ENCODE measurements at regions not wholly inside any gene's neighbourhood (a gene's known extent, or its start where the extent isn't known, plus 50 kb on each side); places are given as distances from the start of the nearest gene placed in this dataset.

DNA sequence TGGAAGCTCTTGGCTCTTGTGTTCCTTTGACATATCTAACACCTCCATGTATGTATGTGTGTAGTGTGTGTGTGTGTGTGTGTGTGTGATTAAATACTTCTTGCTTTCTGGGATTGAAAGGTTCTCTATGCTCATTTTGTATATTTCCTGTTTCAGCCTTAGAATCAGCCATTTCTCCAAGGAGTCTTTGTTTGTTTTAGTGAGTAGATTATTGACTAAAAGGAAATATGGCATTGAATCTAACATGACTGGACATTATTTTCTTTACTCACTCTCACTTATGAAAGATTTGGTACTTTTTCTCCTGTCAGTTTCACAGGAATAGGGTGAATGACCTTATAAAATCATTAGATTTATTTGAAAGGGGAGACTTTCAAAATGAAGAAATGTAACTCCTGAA is 413.8 kb upstream of the SLC14A2 start:
- peaks cover 0 to 3% (median 0%) of the 10 kb centered on the region in 5 experiments for H3K9me3 ChIP-seq (ENCODE audit: control extremely low read depth in 1 of 5, control insufficient read depth in 4 of 5, insufficient read depth in 2 of 5, low read depth in 1 of 5, low read length in 4 of 5)
- no peaks in the 10 kb centered on the region for H3K27me3 ChIP-seq (replicated peaks in 2 of 5; ENCODE audit: control insufficient read depth in 4 of 5, insufficient read depth in 5 of 5, low read length in 4 of 5)
- no peak overlapping the region for H3K27ac ChIP-seq (ENCODE audit: insufficient read depth in 1 of 2, low read depth in 1 of 2, low read length in 2 of 2, poor library complexity in 1 of 2, severe bottlenecking in 2 of 2)
- no peak overlapping the region for H3K4me3 ChIP-seq (ENCODE audit: control insufficient read depth in 1 of 7, extremely low read depth in 1 of 7, insufficient read depth in 4 of 7, low read depth in 2 of 7, low read length in 6 of 7)
- CTCF ChIA-PET, result no interaction called here
- no peaks in the 10 kb centered on the region for H3K36me3 ChIP-seq (ENCODE audit: control insufficient read depth in 4 of 4, insufficient read depth in 4 of 4, low read length in 3 of 4)
- POLR2A ChIA-PET, result no interaction called here
- DNase-seq, result no peak
- peaks cover 0 to 3% (median 1%) of the 10 kb centered on the region in 4 experiments for H3K4me1 ChIP-seq (ENCODE audit: control extremely low read depth in 1 of 4, control insufficient read depth in 4 of 4, insufficient read depth in 4 of 4, low read length in 3 of 4)

DNA sequence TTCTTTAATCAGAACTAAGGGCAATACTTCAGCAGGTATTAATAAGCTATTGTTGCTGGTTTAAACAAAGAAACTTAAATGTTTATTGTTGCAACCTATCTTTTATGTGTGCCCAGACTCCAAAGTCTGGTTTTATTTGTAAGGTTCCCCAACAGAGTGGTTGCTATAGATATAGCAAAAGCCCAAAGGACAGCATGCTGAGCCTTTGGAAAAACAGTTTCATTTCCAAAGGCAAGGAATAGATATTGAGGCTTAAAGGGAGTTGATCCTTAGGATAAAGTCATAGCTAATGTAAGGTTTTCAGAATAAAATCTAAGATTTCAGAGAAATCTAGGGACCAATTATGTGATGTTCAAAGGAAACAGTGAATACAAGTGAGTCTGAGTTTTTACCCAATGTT is 413.2 kb upstream of the SLC14A2 start:
- POLR2A ChIA-PET, result no interaction called here
- Histone ChIP-seq H3K4me1 (ENCODE audit: control extremely low read depth in 1 of 4, control insufficient read depth in 4 of 4, insufficient read depth in 4 of 4, low read length in 3 of 4) (peaks cover 0 to 3% (median 1%) of the 10 kb centered on the region in 4 experiments), H3K27ac (ENCODE audit: insufficient read depth in 1 of 2, low read depth in 1 of 2, low read length in 2 of 2, poor library complexity in 1 of 2, severe bottlenecking in 2 of 2) (no peak overlapping the region), H3K4me3 (ENCODE audit: control insufficient read depth in 1 of 7, extremely low read depth in 1 of 7, insufficient read depth in 4 of 7, low read depth in 2 of 7, low read length in 6 of 7) (no peak overlapping the region), H3K9me3 (ENCODE audit: control extremely low read depth in 1 of 5, control insufficient read depth in 4 of 5, insufficient read depth in 2 of 5, low read depth in 1 of 5, low read length in 4 of 5) (peaks cover 0 to 3% (median 0%) of the 10 kb centered on the region in 5 experiments), H3K27me3 (replicated peaks in 2 of 5; ENCODE audit: control insufficient read depth in 4 of 5, insufficient read depth in 5 of 5, low read length in 4 of 5) (no peaks in the 10 kb centered on the region), H3K36me3 (ENCODE audit: control insufficient read depth in 4 of 4, insufficient read depth in 4 of 4, low read length in 3 of 4) (no peaks in the 10 kb centered on the region)
- no peak for DNase-seq
- CTCF ChIA-PET, result interaction anchor here (1.2 kb wide), 1 partner anchor 30 kb away, joined by 3 read pairs; no protein-coding TSS in a partner anchor

- no peak overlapping the region for H3K4me3 ChIP-seq (ENCODE audit: control insufficient read depth in 1 of 7, extremely low read depth in 1 of 7, insufficient read depth in 4 of 7, low read depth in 2 of 7, low read length in 6 of 7)
- no peak overlapping the region for H3K27ac ChIP-seq (ENCODE audit: insufficient read depth in 1 of 2, low read depth in 1 of 2, low read length in 2 of 2, poor library complexity in 1 of 2, severe bottlenecking in 2 of 2)
- CTCF ChIA-PET, result no interaction called here
- 100% methylated on average over 1 of the region's 2 CpGs for WGBS (ENCODE audit: insufficient coverage)
- H3K9me3 ChIP-seq (ENCODE audit: control extremely low read depth in 1 of 5, control insufficient read depth in 4 of 5, insufficient read depth in 2 of 5, low read depth in 1 of 5, low read length in 4 of 5), result peaks cover 0 to 3% (median 0%) of the 10 kb centered on the region in 5 experiments
- no peaks in the 10 kb centered on the region for H3K36me3 ChIP-seq (ENCODE audit: control insufficient read depth in 4 of 4, insufficient read depth in 4 of 4, low read length in 3 of 4)
- H3K4me1 ChIP-seq (ENCODE audit: control extremely low read depth in 1 of 4, control insufficient read depth in 4 of 4, insufficient read depth in 4 of 4, low read length in 3 of 4), result no peaks in the 10 kb centered on the region
- H3K27me3 ChIP-seq (replicated peaks in 2 of 5; ENCODE audit: control insufficient read depth in 4 of 5, insufficient read depth in 5 of 5, low read length in 4 of 5), result no peaks in the 10 kb centered on the region
- DNase-seq, result no peak
- POLR2A ChIA-PET, result no interaction called here
These were observed 411.6 kb upstream of the SLC14A2 start for GRCh38 chr18:45203677-45204076.

DNA sequence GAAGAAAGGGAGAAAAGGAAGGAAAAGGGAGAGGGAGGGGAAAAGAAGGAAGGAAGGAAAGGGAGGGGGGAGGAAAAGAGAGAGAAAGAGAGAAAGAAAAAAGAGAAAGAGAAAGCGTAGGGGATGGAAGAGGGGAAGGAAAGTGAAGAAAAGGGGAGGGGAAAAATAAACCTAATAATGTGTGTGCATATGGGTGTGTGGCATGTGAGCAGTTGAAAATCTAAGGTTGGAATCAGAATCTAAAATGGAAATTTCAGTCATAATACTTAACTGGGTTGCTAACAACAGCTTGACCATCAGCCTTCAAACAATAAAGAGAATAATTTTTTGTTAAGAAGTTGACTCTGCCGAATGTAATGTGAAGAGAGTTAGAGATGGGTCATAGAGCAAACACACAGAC is 407.9 kb upstream of the SLC14A2 start:
- no peaks in the 10 kb centered on the region for H3K36me3 ChIP-seq (ENCODE audit: control insufficient read depth in 4 of 4, insufficient read depth in 4 of 4, low read length in 3 of 4)
- no peaks in the 10 kb centered on the region for H3K27me3 ChIP-seq (replicated peaks in 2 of 5; ENCODE audit: control insufficient read depth in 4 of 5, insufficient read depth in 5 of 5, low read length in 4 of 5)
- CTCF ChIA-PET, result interaction anchor here (0.8 kb wide), 1 partner anchor 43 kb away, joined by 3 read pairs; no protein-coding TSS in a partner anchor
- H3K27ac ChIP-seq (ENCODE audit: insufficient read depth in 1 of 2, low read depth in 1 of 2, low read length in 2 of 2, poor library complexity in 1 of 2, severe bottlenecking in 2 of 2), result no peak overlapping the region
- H3K4me3 ChIP-seq (ENCODE audit: control insufficient read depth in 1 of 7, extremely low read depth in 1 of 7, insufficient read depth in 4 of 7, low read depth in 2 of 7, low read length in 6 of 7), result no peak overlapping the region
- WGBS (ENCODE audit: insufficient coverage), result 96% methylated on average over 2 of the region's 2 CpGs
- DNase-seq, result no peak
- POLR2A ChIA-PET, result no interaction called here
- no peaks in the 10 kb centered on the region for H3K9me3 ChIP-seq (ENCODE audit: control extremely low read depth in 1 of 5, control insufficient read depth in 4 of 5, insufficient read depth in 2 of 5, low read depth in 1 of 5, low read length in 4 of 5)
- no peaks in the 10 kb centered on the region for H3K4me1 ChIP-seq (ENCODE audit: control extremely low read depth in 1 of 4, control insufficient read depth in 4 of 4, insufficient read depth in 4 of 4, low read length in 3 of 4)

- Histone ChIP-seq H3K36me3 (ENCODE audit: control insufficient read depth in 4 of 4, insufficient read depth in 4 of 4, low read length in 3 of 4) (no peaks in the 10 kb centered on the region), H3K27me3 (replicated peaks in 2 of 5; ENCODE audit: control insufficient read depth in 4 of 5, insufficient read depth in 5 of 5, low read length in 4 of 5) (no peaks in the 10 kb centered on the region), H3K9me3 (ENCODE audit: control extremely low read depth in 1 of 5, control insufficient read depth in 4 of 5, insufficient read depth in 2 of 5, low read depth in 1 of 5, low read length in 4 of 5) (no peaks in the 10 kb centered on the region), H3K4me3 (ENCODE audit: control insufficient read depth in 1 of 7, extremely low read depth in 1 of 7, insufficient read depth in 4 of 7, low read depth in 2 of 7, low read length in 6 of 7) (no peak overlapping the region), H3K27ac (ENCODE audit: insufficient read depth in 1 of 2, low read depth in 1 of 2, low read length in 2 of 2, poor library complexity in 1 of 2, severe bottlenecking in 2 of 2) (no peak overlapping the region), H3K4me1 (ENCODE audit: control extremely low read depth in 1 of 4, control insufficient read depth in 4 of 4, insufficient read depth in 4 of 4, low read length in 3 of 4) (no peaks in the 10 kb centered on the region)
- POLR2A ChIA-PET, result no interaction called here
- CTCF ChIA-PET, result interaction anchor here (0.8 kb wide), 1 partner anchor 44 kb away, joined by 3 read pairs; no protein-coding TSS in a partner anchor
- WGBS (ENCODE audit: insufficient coverage), result 97% methylated on average over 7 of the region's 7 CpGs
- DNase-seq, result no peak
These were observed 407.1 kb upstream of the SLC14A2 start for GRCh38 chr18:45208164-45208563.

DNA sequence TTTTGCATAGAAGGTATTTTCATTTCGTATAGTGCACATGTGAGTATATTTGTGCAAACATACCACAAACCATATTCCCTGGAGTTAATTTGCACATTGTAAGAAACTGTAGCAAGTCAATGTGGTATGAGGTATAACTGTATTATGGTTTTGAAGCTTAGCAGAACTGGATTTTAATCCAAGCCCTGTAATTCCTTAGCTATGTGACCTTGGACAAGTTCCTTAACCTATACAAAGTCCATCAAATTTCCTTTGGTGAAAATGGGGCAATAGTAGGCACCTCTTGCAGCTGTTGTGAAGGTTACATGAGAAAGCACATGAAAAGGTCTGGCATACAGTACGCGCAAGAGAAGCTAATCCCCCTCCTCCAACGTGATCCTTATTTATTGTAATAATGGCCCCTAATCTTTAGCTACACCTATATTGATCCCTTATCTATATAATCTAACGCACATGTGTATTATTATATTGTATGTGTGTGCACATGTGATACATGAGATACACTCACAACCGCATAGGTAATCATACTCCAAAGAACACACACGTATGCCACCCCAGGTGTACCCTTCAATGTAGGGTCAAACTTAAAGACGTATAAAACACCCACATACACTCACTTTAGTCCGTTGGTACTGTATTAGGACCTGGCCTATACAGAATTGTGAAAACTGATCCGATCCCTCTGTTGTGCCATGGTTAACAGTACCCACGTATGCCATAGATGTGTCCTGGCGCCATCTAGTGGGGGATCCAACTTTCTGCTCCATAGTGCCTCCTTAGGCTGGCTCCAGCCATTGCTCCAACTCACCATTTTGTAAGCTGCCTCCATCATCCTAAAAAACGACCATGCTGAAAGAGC is 402.9 kb upstream of the SLC14A2 start:
- Histone ChIP-seq H3K27ac (ENCODE audit: insufficient read depth in 1 of 2, low read depth in 1 of 2, low read length in 2 of 2, poor library complexity in 1 of 2, severe bottlenecking in 2 of 2) (no peak overlapping the region), H3K9me3 (ENCODE audit: control extremely low read depth in 1 of 5, control insufficient read depth in 4 of 5, insufficient read depth in 2 of 5, low read depth in 1 of 5, low read length in 4 of 5) (no peaks in the 10 kb centered on the region), H3K36me3 (ENCODE audit: control insufficient read depth in 4 of 4, insufficient read depth in 4 of 4, low read length in 3 of 4) (no peaks in the 10 kb centered on the region), H3K4me1 (ENCODE audit: control extremely low read depth in 1 of 4, control insufficient read depth in 4 of 4, insufficient read depth in 4 of 4, low read length in 3 of 4) (no peaks in the 10 kb centered on the region), H3K4me3 (ENCODE audit: control insufficient read depth in 1 of 7, extremely low read depth in 1 of 7, insufficient read depth in 4 of 7, low read depth in 2 of 7, low read length in 6 of 7) (no peak overlapping the region), H3K27me3 (replicated peaks in 2 of 5; ENCODE audit: control insufficient read depth in 4 of 5, insufficient read depth in 5 of 5, low read length in 4 of 5) (no peaks in the 10 kb centered on the region)
- WGBS (ENCODE audit: insufficient coverage), result 24% methylated on average over 7 of the region's 13 CpGs
- ChIA-PET CTCF (interaction anchor here (0.6 to 1.9 kb wide), 47 partner anchors 10 to 892 kb away, joined by 3 to 12 read pairs (median 3); no protein-coding TSS in a partner anchor), POLR2A (interaction anchor here (0.5 to 0.7 kb wide), 3 partner anchors 27 to 169 kb away, joined by 3 read pairs; no protein-coding TSS in a partner anchor)
- peak; percentile 86 to 92 (median 86) for DNase-seq

DNA sequence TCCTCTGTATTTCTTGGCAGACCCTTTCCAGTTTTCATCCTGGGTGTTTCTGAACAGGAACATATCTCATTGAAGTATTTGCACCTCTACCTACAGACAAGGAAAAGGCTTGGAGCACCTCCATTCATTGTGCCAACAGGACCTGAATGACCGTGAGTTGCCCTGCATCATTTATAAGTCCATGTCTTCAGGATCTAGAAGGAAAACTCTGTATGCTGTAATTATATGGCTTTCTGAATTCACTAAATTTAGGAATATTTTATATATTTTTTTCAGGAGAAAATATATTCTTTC is 402.3 kb upstream of the SLC14A2 start:
- ChIA-PET CTCF (interaction anchor here (0.6 to 1.9 kb wide), 42 partner anchors 9 to 893 kb away, joined by 3 to 12 read pairs (median 3); no protein-coding TSS in a partner anchor), POLR2A (interaction anchor here (0.5 to 0.7 kb wide), 2 partner anchors 26 to 147 kb away, joined by 3 read pairs; no protein-coding TSS in a partner anchor)
- no peak overlapping the region for H3K27ac ChIP-seq (ENCODE audit: insufficient read depth in 1 of 2, low read depth in 1 of 2, low read length in 2 of 2, poor library complexity in 1 of 2, severe bottlenecking in 2 of 2)
- no peaks in the 10 kb centered on the region for H3K4me1 ChIP-seq (ENCODE audit: control extremely low read depth in 1 of 4, control insufficient read depth in 4 of 4, insufficient read depth in 4 of 4, low read length in 3 of 4)
- DNase-seq, result no peak
- H3K27me3 ChIP-seq (replicated peaks in 2 of 5; ENCODE audit: control insufficient read depth in 4 of 5, insufficient read depth in 5 of 5, low read length in 4 of 5), result no peaks in the 10 kb centered on the region
- no peaks in the 10 kb centered on the region for H3K9me3 ChIP-seq (ENCODE audit: control extremely low read depth in 1 of 5, control insufficient read depth in 4 of 5, insufficient read depth in 2 of 5, low read depth in 1 of 5, low read length in 4 of 5)
- H3K36me3 ChIP-seq (ENCODE audit: control insufficient read depth in 4 of 4, insufficient read depth in 4 of 4, low read length in 3 of 4), result no peaks in the 10 kb centered on the region
- H3K4me3 ChIP-seq (ENCODE audit: control insufficient read depth in 1 of 7, extremely low read depth in 1 of 7, insufficient read depth in 4 of 7, low read depth in 2 of 7, low read length in 6 of 7), result no peak overlapping the region
- no CpG with 5 or more reads among the region's 1 CpG for WGBS (ENCODE audit: insufficient coverage)
